Astrocyte (in vitro differentiated cells and primary cell): ENCODE measurements at regions not wholly inside any gene's neighbourhood (a gene's known extent, or its start where the extent isn't known, plus 50 kb on each side); places are given as distances from the start of the nearest gene placed in this dataset.

Experiments used
- DNase-seq: peaks from one replicate; pipeline ENCODE4 v3.0.0-alpha.2; 2010; ENCODE audit warnings: low read depth
- FAIRE-seq: peaks from 2 replicates; lab custom pipeline; 2011; peaks lifted over from hg19 to GRCh38; lab: Jason Lieb, UNC
- H2AFZ ChIP-seq: 2 replicates; pipeline ENCODE4 v1.6.0; 2012; ENCODE audit warnings: low read depth, low read length, inconsistent platforms
- H3K27ac ChIP-seq: 2 replicates; pipeline ENCODE4 v1.5.1; 2011; ENCODE audit warnings: low read depth, low read length, inconsistent platforms
- H3K27me3 ChIP-seq: 2 replicates; pipeline ENCODE4 v1.6.0; 2011; ENCODE audit warnings: low read length, inconsistent platforms; ENCODE audit not compliant: insufficient read depth
- H3K36me3 ChIP-seq: 2 replicates; pipeline ENCODE4 v1.5.1; 2011; ENCODE audit warnings: low read length, inconsistent platforms; ENCODE audit not compliant: insufficient read depth
- H3K4me1 ChIP-seq: 2 replicates; pipeline ENCODE4 v1.5.1; 2011; ENCODE audit warnings: low read length, inconsistent platforms; ENCODE audit not compliant: insufficient read depth
- H3K4me2 ChIP-seq: 2 replicates; pipeline ENCODE4 v1.6.0; 2012; ENCODE audit warnings: low read length, inconsistent platforms
- H3K4me3 ChIP-seq: 2 replicates; pipeline ENCODE4 v1.5.1; 2011; ENCODE audit warnings: low read depth, mild to moderate bottlenecking, low read length, inconsistent platforms; ENCODE audit not compliant: insufficient read depth
- H3K79me2 ChIP-seq: 2 replicates; pipeline ENCODE4 v1.6.0; 2012; ENCODE audit warnings: mild to moderate bottlenecking, low read length, inconsistent platforms; ENCODE audit not compliant: insufficient read depth
- H3K9ac ChIP-seq: 2 replicates; pipeline ENCODE4 v1.6.0; 2012; ENCODE audit warnings: mild to moderate bottlenecking, low read length, inconsistent platforms
- H3K9me3 ChIP-seq: 2 replicates; pipeline ENCODE4 v1.5.1; 2012; ENCODE audit warnings: low read depth, mild to moderate bottlenecking, low read length, inconsistent platforms; ENCODE audit not compliant: insufficient read depth
- H4K20me1 ChIP-seq: 2 replicates; pipeline ENCODE4 v1.6.0; 2012; ENCODE audit warnings: low read length, inconsistent platforms; ENCODE audit not compliant: insufficient read depth
- H3K27ac Mint-ChIP-seq: one replicate; pipeline ENCODE4 v1.8.0; 2021; ENCODE audit warnings: mild to moderate bottlenecking, mixed read lengths; ENCODE audit not compliant: unreplicated experiment
- H3K27me3 Mint-ChIP-seq: one replicate; pipeline ENCODE4 v1.8.0; 2021; ENCODE audit warnings: low read depth, mixed read lengths; ENCODE audit not compliant: unreplicated experiment
- H3K36me3 Mint-ChIP-seq: one replicate; pipeline ENCODE4 v1.8.0; 2021; ENCODE audit warnings: low read depth, mixed read lengths; ENCODE audit not compliant: unreplicated experiment
- H3K4me1 Mint-ChIP-seq: one replicate; pipeline ENCODE4 v1.8.0; 2021; ENCODE audit warnings: low read depth, mixed read lengths; ENCODE audit not compliant: unreplicated experiment
- H3K4me3 Mint-ChIP-seq: one replicate; pipeline ENCODE4 v1.8.0; 2021; ENCODE audit warnings: mild to moderate bottlenecking, moderate library complexity, mixed read lengths; ENCODE audit not compliant: unreplicated experiment
- H3K9me3 Mint-ChIP-seq: one replicate; pipeline ENCODE4 v1.8.0; 2021; ENCODE audit warnings: mild to moderate bottlenecking, mixed read lengths; ENCODE audit not compliant: unreplicated experiment
- CTCF ChIP-seq: IDR thresholded peaks from 2 replicates; pipeline ENCODE4 v1.5.1; 2011; ENCODE audit warnings: low read depth, mild to moderate bottlenecking, inconsistent platforms, low read length, moderate library complexity; ENCODE audit not compliant: insufficient read depth
- EZH2 ChIP-seq: IDR thresholded peaks from 2 replicates; pipeline ENCODE4 v1.6.1; 2012; ENCODE audit warnings: mild to moderate bottlenecking, low read length, inconsistent platforms; ENCODE audit not compliant: insufficient read depth

- no peak overlapping the region for H2AFZ ChIP-seq
- no peaks in the 10 kb centered on the region for H3K27me3 ChIP-seq
- no peak overlapping the region for H3K4me3 ChIP-seq
- no peak for FAIRE-seq
- no peaks in the 10 kb centered on the region for H3K79me2 ChIP-seq
- H3K27me3 Mint-ChIP-seq, result peaks cover 6% of the 10 kb centered on the region
- peaks cover 10% of the 10 kb centered on the region for H3K36me3 Mint-ChIP-seq
- H3K27ac Mint-ChIP-seq, result no peak overlapping the region
- H3K4me1 ChIP-seq, result no peaks in the 10 kb centered on the region
- no peaks in the 10 kb centered on the region for H4K20me1 ChIP-seq
- no peak overlapping the region for H3K4me3 Mint-ChIP-seq
- no peaks in the 10 kb centered on the region for H3K36me3 ChIP-seq
- no peak overlapping the region for H3K9ac ChIP-seq
- peaks cover 10% of the 10 kb centered on the region for H3K4me1 Mint-ChIP-seq
- TF ChIP-seq CTCF, result no peak
- no peak for TF ChIP-seq EZH2
- no peaks in the 10 kb centered on the region for H3K9me3 ChIP-seq
- no peak overlapping the region for H3K4me2 ChIP-seq
- H3K27ac ChIP-seq, result no peak overlapping the region
- no peaks in the 10 kb centered on the region for H3K9me3 Mint-ChIP-seq
- DNase-seq, result no peak
Measured at GRCh38 chr11:115720602-115721245, 216.5 kb upstream of the CADM1 start.

GRCh38 chr11:115718945-115719344, 214.7 kb upstream of the CADM1 start:
- Mint-ChIP-seq H3K27ac (no peak overlapping the region), H3K36me3 (peaks cover 10% of the 10 kb centered on the region), H3K4me3 (no peak overlapping the region), H3K4me1 (peaks cover 6% of the 10 kb centered on the region), H3K27me3 (peaks cover 6% of the 10 kb centered on the region), H3K9me3 (no peaks in the 10 kb centered on the region)
- Histone ChIP-seq H3K27me3 (no peaks in the 10 kb centered on the region), H3K4me1 (no peaks in the 10 kb centered on the region), H3K9ac (no peak overlapping the region), H3K4me2 (no peak overlapping the region), H3K79me2 (no peaks in the 10 kb centered on the region), H3K4me3 (no peak overlapping the region), H2AFZ (no peak overlapping the region), H3K36me3 (no peaks in the 10 kb centered on the region), H3K9me3 (no peaks in the 10 kb centered on the region), H3K27ac (no peak overlapping the region), H4K20me1 (no peaks in the 10 kb centered on the region)
- TF ChIP-seq CTCF (no peak), EZH2 (no peak)
- FAIRE-seq, result no peak
- no peak for DNase-seq

GRCh38 chr11:115718106-115718505, 213.9 kb upstream of the CADM1 start:
- H3K4me3 Mint-ChIP-seq, result no peak overlapping the region
- no peaks in the 10 kb centered on the region for H3K9me3 Mint-ChIP-seq
- no peak for DNase-seq
- H3K27ac Mint-ChIP-seq, result no peak overlapping the region
- Histone ChIP-seq H3K4me1 (no peaks in the 10 kb centered on the region), H3K9me3 (no peaks in the 10 kb centered on the region), H3K79me2 (no peaks in the 10 kb centered on the region), H3K36me3 (no peaks in the 10 kb centered on the region), H3K4me3 (no peak overlapping the region), H3K27ac (no peak overlapping the region), H2AFZ (no peak overlapping the region), H3K4me2 (no peak overlapping the region), H4K20me1 (no peaks in the 10 kb centered on the region), H3K9ac (no peak overlapping the region), H3K27me3 (no peaks in the 10 kb centered on the region)
- FAIRE-seq, result no peak
- peaks cover 6% of the 10 kb centered on the region for H3K4me1 Mint-ChIP-seq
- peaks cover 6% of the 10 kb centered on the region for H3K27me3 Mint-ChIP-seq
- TF ChIP-seq CTCF, result no peak
- no peak for TF ChIP-seq EZH2
- peaks cover 10% of the 10 kb centered on the region for H3K36me3 Mint-ChIP-seq
